Stomach (tissue), 4 donors: ENCODE measurements at regions not wholly inside any gene's neighbourhood (a gene's known extent, or its start where the extent isn't known, plus 50 kb on each side); places are given as distances from the start of the nearest gene placed in this dataset.

Experiments used
- CTCF ChIP-seq, 7 experiments: fragments of 450-650 bp in 4 of 7; fragments of 200-600 bp in 3 of 7; sonication (generic) in 3 of 7; IDR thresholded peaks; one replicate each; pipeline ENCODE4 v1.5.1; 2016 to 2019; ENCODE audit warnings: antibody characterized with exemption in 7 of 7, control low read depth in 2 of 7, mild to moderate bottlenecking in 1 of 7
- POLR2A ChIP-seq, 4 donors: fragments of 450-650 bp; IDR thresholded peaks; one replicate each; pipeline ENCODE4 v1.6.1; 2016; ENCODE audit warnings: antibody characterized with exemption in 4 of 4, control low read depth in 2 of 4, mild to moderate bottlenecking in 1 of 4, moderate library complexity in 1 of 4

GRCh38 chr5:163870441-163870840, 365.0 kb downstream of the MAT2B start:
- TF ChIP-seq POLR2A (IDR thresholded peaks at IDR 0.05) (no peak), CTCF (IDR thresholded peaks at IDR 0.05) (no peak)
